GM18526 (cell line): ENCODE measurements at regions not wholly inside any gene's neighbourhood (a gene's known extent, or its start where the extent isn't known, plus 50 kb on each side); places are given as distances from the start of the nearest gene placed in this dataset.

Source experiments
- POLR2A ChIP-seq: IDR thresholded peaks from 3 replicates; pipeline ENCODE4 v1.6.1; 2011; ENCODE audit not compliant: insufficient read length; ENCODE audit errors: extremely low read depth

- TF ChIP-seq POLR2A, result no peak
Observed at GRCh38 chr1:37085393-37085792, 51.1 kb upstream of the GRIK3 start.

GRCh38 chr1:37089750-37090149, 55.4 kb upstream of the GRIK3 start:
- no peak for TF ChIP-seq POLR2A

GRCh38 chr1:37090671-37091070, 56.4 kb upstream of the GRIK3 start:
- no peak for TF ChIP-seq POLR2A

- TF ChIP-seq POLR2A, result no peak
Observed at GRCh38 chr1:37092937-37093336, 58.6 kb upstream of the GRIK3 start.

GRCh38 chr1:37094302-37094701, 60.0 kb upstream of the GRIK3 start:
- TF ChIP-seq POLR2A, result no peak

- no peak for TF ChIP-seq POLR2A
Observed at GRCh38 chr1:37096523-37096922, 62.2 kb upstream of the GRIK3 start.

- TF ChIP-seq POLR2A, result no peak
Observed at GRCh38 chr1:37097731-37098130, 63.4 kb upstream of the GRIK3 start.

- no peak for TF ChIP-seq POLR2A
Observed at GRCh38 chr1:37098237-37098636, 63.9 kb upstream of the GRIK3 start.

- no peak for TF ChIP-seq POLR2A
Observed at GRCh38 chr1:37100310-37100709, 66.0 kb upstream of the GRIK3 start.

- TF ChIP-seq POLR2A, result no peak
Observed at GRCh38 chr1:37102656-37103382, 68.5 kb upstream of the GRIK3 start.

GRCh38 chr1:37105911-37106310, 71.6 kb upstream of the GRIK3 start:
- no peak for TF ChIP-seq POLR2A

- no peak for TF ChIP-seq POLR2A
Observed at GRCh38 chr1:37107153-37107907, 73.0 kb upstream of the GRIK3 start.

GRCh38 chr1:37108596-37109188, 74.4 kb upstream of the GRIK3 start:
- TF ChIP-seq POLR2A, result no peak

GRCh38 chr1:37112430-37112829, 78.1 kb upstream of the GRIK3 start:
- TF ChIP-seq POLR2A, result no peak

- no peak for TF ChIP-seq POLR2A
Observed at GRCh38 chr1:37113285-37113997, 79.1 kb upstream of the GRIK3 start.

- TF ChIP-seq POLR2A, result no peak
Observed at GRCh38 chr1:37118790-37119189, 84.5 kb upstream of the GRIK3 start.
